IMR-90 (cell line): ENCODE measurements at regions not wholly inside any gene's neighbourhood (a gene's known extent, or its start where the extent isn't known, plus 50 kb on each side); places are given as distances from the start of the nearest gene placed in this dataset.

Experiments
- MXI1 ChIP-seq: IDR thresholded peaks from 2 replicates; pipeline ENCODE4 v1.6.1; 2012; ENCODE audit warnings: low read depth, mild to moderate bottlenecking, low read length, moderate library complexity, borderline replicate concordance
- POLR2A ChIP-seq: IDR thresholded peaks from 2 replicates; pipeline ENCODE4 v1.6.1; 2012; ENCODE audit warnings: mild to moderate bottlenecking, low read depth, low read length
- TF ChIP-seq, protein P1 (sequence below): conservative IDR thresholded peaks from 2 replicates; pipeline ENCODE4 v1.5.1; 2012; ENCODE audit warnings: mild to moderate bottlenecking, low read depth, low read length, improper control_type of control experiment

DNA sequence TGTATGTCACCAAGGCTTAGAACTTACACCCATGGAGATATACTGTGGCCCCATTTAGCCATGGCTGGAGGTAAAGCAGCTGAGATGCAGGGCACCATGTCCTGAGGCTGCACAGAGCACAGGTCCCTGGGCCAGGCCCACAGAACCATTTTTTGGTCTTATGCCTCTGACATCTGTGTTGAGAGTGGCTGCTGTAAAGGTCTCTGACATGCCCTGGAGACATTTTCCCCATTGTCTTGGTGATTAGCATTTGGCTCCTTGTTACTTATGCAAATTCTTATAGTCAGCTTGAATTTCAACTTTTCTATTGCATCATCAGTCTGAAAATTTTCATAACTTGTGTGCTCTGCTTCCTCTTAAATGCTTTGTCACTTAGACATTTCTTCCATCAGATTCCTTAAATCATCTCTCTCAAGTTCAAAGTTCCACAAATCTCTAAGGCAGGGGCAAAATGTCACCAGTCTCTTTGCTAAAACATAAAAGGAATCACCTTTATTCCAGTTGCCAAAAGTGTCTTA, 701.3 kb downstream of the EPHA3 start:
- TF ChIP-seq, protein P1, sequence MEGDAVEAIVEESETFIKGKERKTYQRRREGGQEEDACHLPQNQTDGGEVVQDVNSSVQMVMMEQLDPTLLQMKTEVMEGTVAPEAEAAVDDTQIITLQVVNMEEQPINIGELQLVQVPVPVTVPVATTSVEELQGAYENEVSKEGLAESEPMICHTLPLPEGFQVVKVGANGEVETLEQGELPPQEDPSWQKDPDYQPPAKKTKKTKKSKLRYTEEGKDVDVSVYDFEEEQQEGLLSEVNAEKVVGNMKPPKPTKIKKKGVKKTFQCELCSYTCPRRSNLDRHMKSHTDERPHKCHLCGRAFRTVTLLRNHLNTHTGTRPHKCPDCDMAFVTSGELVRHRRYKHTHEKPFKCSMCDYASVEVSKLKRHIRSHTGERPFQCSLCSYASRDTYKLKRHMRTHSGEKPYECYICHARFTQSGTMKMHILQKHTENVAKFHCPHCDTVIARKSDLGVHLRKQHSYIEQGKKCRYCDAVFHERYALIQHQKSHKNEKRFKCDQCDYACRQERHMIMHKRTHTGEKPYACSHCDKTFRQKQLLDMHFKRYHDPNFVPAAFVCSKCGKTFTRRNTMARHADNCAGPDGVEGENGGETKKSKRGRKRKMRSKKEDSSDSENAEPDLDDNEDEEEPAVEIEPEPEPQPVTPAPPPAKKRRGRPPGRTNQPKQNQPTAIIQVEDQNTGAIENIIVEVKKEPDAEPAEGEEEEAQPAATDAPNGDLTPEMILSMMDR = no peak
- no peak for TF ChIP-seq POLR2A
- TF ChIP-seq MXI1 = no peak
